T-helper 1 cell (primary cell): ENCODE measurements at regions not wholly inside any gene's neighbourhood (a gene's known extent, or its start where the extent isn't known, plus 50 kb on each side); places are given as distances from the start of the nearest gene placed in this dataset.

ENCODE experiments used
- DNase-seq, 5 donors: peaks; one replicate each; pipeline ENCODE4 v3.0.0-alpha.2; 2012 to 2020

- DNase-seq, result no peak
Observed at GRCh38 chr10:29084681-29085307, 204.1 kb upstream of the LYZL1 start.

- DNase-seq, result no peak
Observed at GRCh38 chr10:29089091-29089490, 199.8 kb upstream of the LYZL1 start.

GRCh38 chr10:29096303-29096824, 192.5 kb upstream of the LYZL1 start:
- DNase-seq, result no peak

- no peak for DNase-seq
Observed at GRCh38 chr10:29098423-29098822, 190.4 kb upstream of the LYZL1 start.

GRCh38 chr10:29099001-29099400, 189.9 kb upstream of the LYZL1 start:
- no peak for DNase-seq

GRCh38 chr10:29099415-29099814, 189.5 kb upstream of the LYZL1 start:
- DNase-seq, result no peak

- no peak for DNase-seq
Observed at GRCh38 chr10:29100505-29100904, 188.4 kb upstream of the LYZL1 start.

- no peak for DNase-seq
Observed at GRCh38 chr10:29102233-29102632, 186.6 kb upstream of the LYZL1 start.

GRCh38 chr10:29102636-29103035, 186.2 kb upstream of the LYZL1 start:
- DNase-seq, result no peak

- DNase-seq, result no peak
Observed at GRCh38 chr10:29104661-29105399, 184.0 kb upstream of the LYZL1 start.

- no peak for DNase-seq
Observed at GRCh38 chr10:29105516-29106215, 183.2 kb upstream of the LYZL1 start.

- DNase-seq, result peak in 1 of 5 donors; percentile 14
Observed at GRCh38 chr10:29106287-29106686, 182.6 kb upstream of the LYZL1 start.

- no peak for DNase-seq
Observed at GRCh38 chr10:29107866-29108498, 180.9 kb upstream of the LYZL1 start.

- DNase-seq, result no peak
Observed at GRCh38 chr10:29109707-29110571, 178.9 kb upstream of the LYZL1 start.

GRCh38 chr10:29112827-29113615, 175.8 kb upstream of the LYZL1 start:
- DNase-seq, result no peak

- DNase-seq, result no peak
Observed at GRCh38 chr10:29113616-29113945, 175.3 kb upstream of the LYZL1 start.

GRCh38 chr10:29114141-29114540, 174.7 kb upstream of the LYZL1 start:
- no peak for DNase-seq

GRCh38 chr10:29117781-29118180, 171.1 kb upstream of the LYZL1 start:
- no peak for DNase-seq

- no peak for DNase-seq
Observed at GRCh38 chr10:29119374-29119773, 169.5 kb upstream of the LYZL1 start.

GRCh38 chr10:29120216-29120615, 168.7 kb upstream of the LYZL1 start:
- DNase-seq, result no peak

GRCh38 chr10:29124864-29125263, 164.0 kb upstream of the LYZL1 start:
- DNase-seq, result no peak
